ENCODE measurements at regions not wholly inside any gene's neighbourhood (a gene's known extent, or its start where the extent isn't known, plus 50 kb on each side); places are given as distances from the start of the nearest gene placed in this dataset.

DNA sequence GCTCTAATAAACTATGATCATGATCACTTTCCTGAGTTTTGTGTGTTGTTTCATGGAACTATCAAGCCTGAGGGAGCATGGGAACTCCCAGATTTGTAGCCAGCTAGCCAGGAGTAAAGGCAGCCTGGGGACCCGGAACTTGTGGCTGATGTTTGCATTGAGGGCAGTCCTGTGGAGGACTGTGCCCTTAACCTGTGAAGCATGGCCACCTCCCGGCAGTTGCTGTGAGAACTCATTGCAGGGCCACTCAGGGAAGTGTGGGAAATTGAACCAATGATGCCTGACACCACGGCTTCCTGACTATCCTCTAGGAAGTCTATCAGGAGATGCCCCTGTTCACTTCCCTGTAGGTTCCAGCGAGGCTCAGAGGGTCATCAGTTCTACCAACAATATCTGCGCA is 250.6 kb downstream of the DAD1 start:
- no peak overlapping the region for H3K27ac ChIP-seq
- POLR2A ChIA-PET (ENCODE audit: low non-redundant PET) = no interaction called here

DNA sequence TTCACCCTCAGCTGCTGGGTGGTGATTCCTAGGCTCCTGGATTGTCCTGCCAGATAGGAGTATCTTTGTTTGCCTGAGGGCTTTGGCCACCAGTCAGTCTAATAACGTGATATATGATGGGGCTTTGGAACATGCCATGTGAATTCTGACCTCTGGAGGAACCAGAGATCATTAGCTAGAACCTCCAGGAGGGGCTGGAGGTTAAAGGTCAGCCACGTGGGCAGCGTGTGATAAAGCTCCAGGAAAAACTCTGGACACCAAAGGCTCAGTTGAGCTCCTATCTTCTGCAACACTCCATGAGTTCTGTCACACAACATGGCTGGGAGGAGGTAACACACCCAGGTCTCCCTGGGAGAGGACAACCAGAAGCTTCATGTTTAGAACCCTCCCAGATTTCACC is 251.1 kb downstream of the DAD1 start:
- TF ChIP-seq, protein P1, sequence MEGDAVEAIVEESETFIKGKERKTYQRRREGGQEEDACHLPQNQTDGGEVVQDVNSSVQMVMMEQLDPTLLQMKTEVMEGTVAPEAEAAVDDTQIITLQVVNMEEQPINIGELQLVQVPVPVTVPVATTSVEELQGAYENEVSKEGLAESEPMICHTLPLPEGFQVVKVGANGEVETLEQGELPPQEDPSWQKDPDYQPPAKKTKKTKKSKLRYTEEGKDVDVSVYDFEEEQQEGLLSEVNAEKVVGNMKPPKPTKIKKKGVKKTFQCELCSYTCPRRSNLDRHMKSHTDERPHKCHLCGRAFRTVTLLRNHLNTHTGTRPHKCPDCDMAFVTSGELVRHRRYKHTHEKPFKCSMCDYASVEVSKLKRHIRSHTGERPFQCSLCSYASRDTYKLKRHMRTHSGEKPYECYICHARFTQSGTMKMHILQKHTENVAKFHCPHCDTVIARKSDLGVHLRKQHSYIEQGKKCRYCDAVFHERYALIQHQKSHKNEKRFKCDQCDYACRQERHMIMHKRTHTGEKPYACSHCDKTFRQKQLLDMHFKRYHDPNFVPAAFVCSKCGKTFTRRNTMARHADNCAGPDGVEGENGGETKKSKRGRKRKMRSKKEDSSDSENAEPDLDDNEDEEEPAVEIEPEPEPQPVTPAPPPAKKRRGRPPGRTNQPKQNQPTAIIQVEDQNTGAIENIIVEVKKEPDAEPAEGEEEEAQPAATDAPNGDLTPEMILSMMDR (conservative IDR thresholded peaks at IDR 0.05; ENCODE audit: low read depth) = no peak
- no peak overlapping the region for H3K27ac ChIP-seq
- DNase-seq (ENCODE audit: low spot score) = no peak
- POLR2A ChIA-PET (ENCODE audit: low non-redundant PET) = no interaction called here
- CTCF ChIA-PET = interaction anchor here (0.5 to 0.8 kb wide), 3 partner anchors 61 to 222 kb away, joined by 3 to 5 read pairs (median 3); no protein-coding TSS in a partner anchor

More for the DNA sequence above, 250.6 kb downstream of the DAD1 start:
- DNase-seq (ENCODE audit: low spot score) = no peak
- TF ChIP-seq, protein P1 (conservative IDR thresholded peaks at IDR 0.05; ENCODE audit: low read depth) = no peak
- CTCF ChIA-PET = no interaction called here

DNA sequence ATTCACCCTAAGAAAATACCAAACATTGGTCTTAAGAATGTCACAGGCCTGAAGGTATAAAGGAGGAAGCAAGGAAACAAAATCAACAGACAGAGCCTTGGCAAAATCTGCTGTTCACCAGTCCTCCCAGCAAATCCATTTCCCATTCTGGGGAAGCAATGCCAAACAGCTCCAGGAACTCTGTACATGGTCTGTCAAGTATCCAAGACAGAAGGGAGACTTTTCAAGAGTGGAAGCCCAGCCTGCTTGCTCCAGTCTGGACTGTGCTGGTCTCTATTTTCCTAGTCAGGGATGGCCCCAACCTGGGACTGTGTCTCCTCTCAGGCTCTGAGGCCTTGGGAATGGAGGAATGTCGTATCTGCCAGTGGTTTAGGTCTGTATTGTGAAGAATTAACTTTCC is 251.5 kb downstream of the DAD1 start:
- TF ChIP-seq, protein P1 (conservative IDR thresholded peaks at IDR 0.05; ENCODE audit: low read depth) = no peak
- ChIA-PET POLR2A (ENCODE audit: low non-redundant PET) (no interaction called here), CTCF (interaction anchor here (0.5 to 0.8 kb wide), 3 partner anchors 60 to 223 kb away, joined by 3 to 5 read pairs (median 3); no protein-coding TSS in a partner anchor)
- no peak for DNase-seq (ENCODE audit: low spot score)
- no peak overlapping the region for H3K27ac ChIP-seq

DNA sequence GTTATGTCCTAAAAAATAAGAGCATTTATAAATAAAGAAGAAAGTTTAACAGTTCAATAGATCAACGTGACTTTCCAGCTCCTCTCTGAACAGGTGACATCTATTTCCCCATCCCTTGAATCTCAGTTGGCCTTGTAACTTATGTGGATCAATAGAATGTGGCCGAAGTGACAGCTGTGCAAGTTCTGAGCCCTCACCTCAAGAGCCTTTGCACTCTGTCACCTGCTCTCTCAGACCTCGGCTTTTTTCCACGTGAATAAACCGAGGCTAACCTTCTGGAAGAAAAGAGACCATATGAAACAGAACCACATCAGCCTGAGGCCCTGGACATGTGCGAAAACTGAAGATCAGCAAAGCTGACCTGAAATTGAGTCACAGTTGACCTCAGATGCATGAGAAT is 253.0 kb downstream of the DAD1 start:
- ChIA-PET CTCF (no interaction called here), POLR2A (ENCODE audit: low non-redundant PET) (no interaction called here)
- no peak overlapping the region for H3K27ac ChIP-seq
- TF ChIP-seq, protein P1 (conservative IDR thresholded peaks at IDR 0.05; ENCODE audit: low read depth) = no peak
- DNase-seq (ENCODE audit: low spot score) = no peak

DNA sequence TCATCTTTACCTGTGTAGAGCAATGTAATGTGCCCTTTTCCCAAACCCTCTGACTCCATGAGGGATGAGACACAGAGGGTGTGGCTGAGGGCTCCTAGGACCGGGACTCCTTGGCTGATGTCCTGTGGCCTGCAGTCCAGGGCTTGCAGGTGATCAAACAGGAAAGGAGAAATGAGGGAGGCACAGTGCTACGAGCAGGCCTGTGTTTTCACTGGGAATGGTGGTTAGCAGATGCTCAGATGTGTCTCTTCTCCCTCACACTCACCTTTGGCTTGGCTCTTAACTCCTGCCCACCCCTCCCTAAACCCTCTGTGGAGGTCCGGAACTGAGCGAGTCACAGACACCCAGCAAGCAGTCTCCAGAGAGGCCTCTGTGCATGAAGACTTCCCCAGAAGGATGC is 254.4 kb downstream of the DAD1 start:
- DNase-seq (ENCODE audit: low spot score) = no peak
- ChIA-PET POLR2A (ENCODE audit: low non-redundant PET) (no interaction called here), CTCF (interaction anchor here (0.7 kb wide), 1 partner anchor 49 kb away, joined by 4 read pairs; no protein-coding TSS in a partner anchor)
- H3K27ac ChIP-seq = no peak overlapping the region
- TF ChIP-seq, protein P1 (conservative IDR thresholded peaks at IDR 0.05; ENCODE audit: low read depth) = no peak

DNA sequence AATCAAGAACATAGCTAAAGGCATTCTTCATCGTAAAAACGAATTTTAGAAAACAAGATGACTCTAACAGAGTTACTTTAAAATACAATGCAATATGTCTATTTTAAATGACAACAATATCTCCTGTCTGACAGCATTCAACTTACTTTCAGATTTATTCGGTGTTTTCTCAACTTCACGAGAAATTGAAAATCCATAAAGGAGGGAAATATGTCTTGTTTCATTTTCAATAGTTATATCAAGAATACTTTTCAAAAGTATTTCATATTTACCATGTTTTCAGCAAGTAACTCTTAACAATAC is 254.8 kb downstream of the DAD1 start:
- POLR2A ChIA-PET (ENCODE audit: low non-redundant PET) = no interaction called here
- DNase-seq (ENCODE audit: low spot score) = no peak
- TF ChIP-seq, protein P1 (conservative IDR thresholded peaks at IDR 0.05; ENCODE audit: low read depth) = no peak
- no peak overlapping the region for H3K27ac ChIP-seq
- CTCF ChIA-PET = no interaction called here
